ENCODE measurements at regions not wholly inside any gene's neighbourhood (a gene's known extent, or its start where the extent isn't known, plus 50 kb on each side); places are given as distances from the start of the nearest gene placed in this dataset.
"Not testable (repeated sequence)": the region's sequence is repeated elsewhere in the genome, so short reads cannot be mapped to it uniquely, and the experiment has no call there.

DNA sequence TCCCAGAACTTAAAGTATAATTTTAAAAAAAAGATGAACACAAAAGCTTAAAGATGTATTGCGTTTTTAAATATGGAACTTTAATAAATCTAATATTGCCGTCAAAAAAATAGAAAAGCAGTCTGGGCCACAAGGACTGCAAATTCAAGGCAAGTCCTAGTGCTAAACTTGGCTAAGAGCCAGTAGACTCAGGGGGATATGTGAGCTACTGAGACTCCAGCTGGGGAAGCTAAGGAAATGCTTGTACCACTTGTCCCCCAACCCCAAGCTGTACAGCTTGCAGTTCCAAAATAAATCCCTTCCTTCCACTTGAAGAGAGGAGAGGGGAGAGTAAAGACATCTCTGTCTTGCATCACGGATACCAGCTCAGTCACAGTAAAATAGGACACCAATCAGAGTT, 290.8 kb upstream of the FGF13 start:
- Histone ChIP-seq H3K79me2 (no peaks in the 10 kb centered on the region), H3K27me3 (no peaks in the 10 kb centered on the region), H3K9me3 (ENCODE audit: low read depth) (no peaks in the 10 kb centered on the region), H4K20me1 (ENCODE audit: insufficient read depth, poor library complexity, severe bottlenecking) (no peaks in the 10 kb centered on the region), H3K4me1 (ENCODE audit: insufficient read depth) (no peaks in the 10 kb centered on the region), H3K9me2 (replicated peaks; ENCODE audit: insufficient read depth) (no peaks in the 10 kb centered on the region), H3K4me3 (no peak overlapping the region), H3K27ac (no peak overlapping the region), H3K36me3 (replicated peaks; ENCODE audit: insufficient read depth, low read depth) (no peaks in the 10 kb centered on the region), H2AFZ (no peak overlapping the region), H3K4me2 (no peak overlapping the region)
- no peak for TF ChIP-seq EZH2 (IDR thresholded peaks at IDR 0.05; ENCODE audit: borderline replicate concordance)
- no peak for TF ChIP-seq EZH2phosphoT487 (IDR thresholded peaks at IDR 0.05; ENCODE audit: low read depth, severe bottlenecking, unreplicated experiment)
- TF ChIP-seq CTCF (IDR thresholded peaks at IDR 0.05; ENCODE audit: poor library complexity): no peak
- 85% methylated on average over 3 of the region's 3 CpGs for WGBS (ENCODE audit: low lambda C conversion rate, missing lambda C conversion rate)
- DNase-seq (ENCODE audit: low spot score): no peak

DNA sequence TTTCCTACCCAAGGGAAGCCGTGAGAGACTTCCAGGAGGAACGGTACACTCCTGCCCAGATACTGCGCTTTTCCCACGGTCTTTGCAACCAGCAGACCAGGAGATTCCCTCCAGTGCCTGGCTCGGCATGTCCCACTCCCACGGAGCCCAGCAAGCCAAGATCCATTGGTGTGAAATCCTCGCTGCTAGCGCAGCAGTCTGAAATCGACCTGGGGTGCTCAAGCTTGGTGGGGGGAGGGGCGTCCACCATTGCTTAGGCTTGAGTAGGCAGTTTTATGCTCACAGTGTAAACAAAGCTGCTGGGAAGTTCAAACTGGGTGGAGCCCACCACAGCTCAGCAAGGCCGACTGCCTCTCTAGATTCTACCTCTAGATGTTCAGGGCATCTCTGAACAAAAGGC, 284.8 kb upstream of the FGF13 start:
- Histone ChIP-seq H3K36me3 (replicated peaks; ENCODE audit: insufficient read depth, low read depth) (no peaks in the 10 kb centered on the region), H3K27ac (no peak overlapping the region), H3K9me2 (replicated peaks; ENCODE audit: insufficient read depth) (no peaks in the 10 kb centered on the region), H2AFZ (no peak overlapping the region), H3K79me2 (no peaks in the 10 kb centered on the region), H3K27me3 (no peaks in the 10 kb centered on the region), H3K4me2 (no peak overlapping the region), H3K9me3 (ENCODE audit: low read depth) (peaks cover 4% of the 10 kb centered on the region), H3K4me3 (no peak overlapping the region), H3K4me1 (ENCODE audit: insufficient read depth) (no peaks in the 10 kb centered on the region), H4K20me1 (ENCODE audit: insufficient read depth, poor library complexity, severe bottlenecking) (no peaks in the 10 kb centered on the region)
- TF ChIP-seq EZH2 (IDR thresholded peaks at IDR 0.05; ENCODE audit: borderline replicate concordance): no peak
- TF ChIP-seq EZH2phosphoT487 (IDR thresholded peaks at IDR 0.05; ENCODE audit: low read depth, severe bottlenecking, unreplicated experiment): no peak
- TF ChIP-seq CTCF (IDR thresholded peaks at IDR 0.05; ENCODE audit: poor library complexity): no peak
- no peak for DNase-seq (ENCODE audit: low spot score)
- WGBS (ENCODE audit: low lambda C conversion rate, missing lambda C conversion rate): 87% methylated on average over 11 of the region's 11 CpGs

- no peaks in the 10 kb centered on the region for H3K79me2 ChIP-seq
- DNase-seq (ENCODE audit: low spot score): no peak
- no peak overlapping the region for H3K4me2 ChIP-seq
- H4K20me1 ChIP-seq (ENCODE audit: insufficient read depth, poor library complexity, severe bottlenecking): no peaks in the 10 kb centered on the region
- H3K9me2 ChIP-seq (replicated peaks; ENCODE audit: insufficient read depth): no peaks in the 10 kb centered on the region
- TF ChIP-seq EZH2phosphoT487 (IDR thresholded peaks at IDR 0.05; ENCODE audit: low read depth, severe bottlenecking, unreplicated experiment) (no peak), CTCF (IDR thresholded peaks at IDR 0.05; ENCODE audit: poor library complexity) (no peak), EZH2 (IDR thresholded peaks at IDR 0.05; ENCODE audit: borderline replicate concordance) (no peak)
- H3K27ac ChIP-seq: no peak overlapping the region
- H3K4me3 ChIP-seq: no peak overlapping the region
- WGBS (ENCODE audit: low lambda C conversion rate, missing lambda C conversion rate): 80% methylated on average over 2 of the region's 2 CpGs
- no peaks in the 10 kb centered on the region for H3K36me3 ChIP-seq (replicated peaks; ENCODE audit: insufficient read depth, low read depth)
- peaks cover 4% of the 10 kb centered on the region for H3K9me3 ChIP-seq (ENCODE audit: low read depth)
- no peaks in the 10 kb centered on the region for H3K27me3 ChIP-seq
- no peaks in the 10 kb centered on the region for H3K4me1 ChIP-seq (ENCODE audit: insufficient read depth)
- no peak overlapping the region for H2AFZ ChIP-seq
These were observed 283.9 kb upstream of the FGF13 start for GRCh38 chrX:138995458-138995857.

- H3K4me3 ChIP-seq; H3K4me2 ChIP-seq; H3K4me1 ChIP-seq (ENCODE audit: insufficient read depth); H4K20me1 ChIP-seq (ENCODE audit: insufficient read depth, poor library complexity, severe bottlenecking); DNase-seq (ENCODE audit: low spot score); H3K27me3 ChIP-seq; H3K36me3 ChIP-seq (replicated peaks; ENCODE audit: insufficient read depth, low read depth); H3K79me2 ChIP-seq; H3K9me2 ChIP-seq (replicated peaks; ENCODE audit: insufficient read depth); H2AFZ ChIP-seq; H3K9me3 ChIP-seq (ENCODE audit: low read depth); H3K27ac ChIP-seq: not testable (repeated sequence)
- WGBS (ENCODE audit: low lambda C conversion rate, missing lambda C conversion rate): 70% methylated on average over 8 of the region's 8 CpGs
These were observed 278.9 kb upstream of the FGF13 start for GRCh38 chrX:138990425-138990824.
